ENCODE measurements at regions not wholly inside any gene's neighbourhood (a gene's known extent, or its start where the extent isn't known, plus 50 kb on each side); places are given as distances from the start of the nearest gene placed in this dataset.

GRCh38 chr10:33664070-33664469 lies 329.6 kb upstream of the NRP1 start:
- no peak for TF ChIP-seq CTCF (IDR thresholded peaks at IDR 0.05)
- no peak for TF ChIP-seq POLR2A (IDR thresholded peaks at IDR 0.05)

All from uterus (tissue), 2 donors.